Lower leg skin (tissue), 4 donors: ENCODE measurements at regions not wholly inside any gene's neighbourhood (a gene's known extent, or its start where the extent isn't known, plus 50 kb on each side); places are given as distances from the start of the nearest gene placed in this dataset.

Experiments used
- DNase-seq, 2 donors: peaks; one replicate each; pipeline ENCODE4 v3.0.0-alpha.2; 2019; ENCODE audit warnings: low spot score in 2 of 2
- H3K4me3 ChIP-seq: fragments of 200-600 bp; sonication (generic); 2 replicates; pipeline ENCODE4 v1.5.1; 2017; ENCODE audit warnings: mild to moderate bottlenecking, low read depth; ENCODE audit not compliant: poor library complexity, severe bottlenecking
- POLR2A ChIP-seq, 2 donors: fragments of 450-650 bp; IDR thresholded peaks; one replicate each; pipeline ENCODE4 v1.6.1; 2016 to 2017; ENCODE audit warnings: antibody characterized with exemption in 2 of 2, mild to moderate bottlenecking in 1 of 2, moderate library complexity in 1 of 2
- WGBS, 2 donors: methylation state at CpG; one replicate each; pipeline ENCODE4 v1.1.5; 2018; 5-methylcytosine and 5-hydroxymethylcytosine counted together
- intact Hi-C: fragments of 100-400 bp; cut with DNase I; formaldehyde crosslinking; loops from one replicate; pipeline ENCODE4 v1.15.0; 2023; ENCODE audit warnings: low total_unique reads
- TF ChIP-seq, protein P1 (sequence below), 3 donors: fragments of 450-650 bp; IDR thresholded peaks; one replicate each; pipeline ENCODE4 v1.5.1; 2016; ENCODE audit warnings: antibody characterized with exemption in 3 of 3, mild to moderate bottlenecking in 3 of 3, moderate library complexity in 2 of 3

DNA sequence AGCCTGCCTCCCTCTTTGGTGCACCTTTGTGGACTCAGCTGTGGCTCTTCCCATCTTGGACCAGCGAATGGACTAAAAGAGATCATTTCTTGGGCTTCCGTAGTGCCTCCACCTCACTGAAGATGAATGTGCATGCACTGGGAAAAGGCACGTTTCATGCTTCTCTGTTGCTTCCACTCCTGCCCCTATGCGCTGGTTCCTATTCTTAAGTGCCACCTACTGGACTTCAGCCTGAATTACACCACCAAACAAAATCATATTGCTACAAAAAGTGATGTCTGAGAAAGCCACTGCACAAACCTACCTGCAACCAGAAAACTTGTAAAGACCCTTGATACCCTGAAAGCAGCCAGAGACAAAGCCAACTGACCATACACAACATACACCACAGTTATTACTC lies 695.6 kb downstream of the TSN start:
- TF ChIP-seq POLR2A (IDR thresholded peaks at IDR 0.05) = no peak
- TF ChIP-seq, protein P1, sequence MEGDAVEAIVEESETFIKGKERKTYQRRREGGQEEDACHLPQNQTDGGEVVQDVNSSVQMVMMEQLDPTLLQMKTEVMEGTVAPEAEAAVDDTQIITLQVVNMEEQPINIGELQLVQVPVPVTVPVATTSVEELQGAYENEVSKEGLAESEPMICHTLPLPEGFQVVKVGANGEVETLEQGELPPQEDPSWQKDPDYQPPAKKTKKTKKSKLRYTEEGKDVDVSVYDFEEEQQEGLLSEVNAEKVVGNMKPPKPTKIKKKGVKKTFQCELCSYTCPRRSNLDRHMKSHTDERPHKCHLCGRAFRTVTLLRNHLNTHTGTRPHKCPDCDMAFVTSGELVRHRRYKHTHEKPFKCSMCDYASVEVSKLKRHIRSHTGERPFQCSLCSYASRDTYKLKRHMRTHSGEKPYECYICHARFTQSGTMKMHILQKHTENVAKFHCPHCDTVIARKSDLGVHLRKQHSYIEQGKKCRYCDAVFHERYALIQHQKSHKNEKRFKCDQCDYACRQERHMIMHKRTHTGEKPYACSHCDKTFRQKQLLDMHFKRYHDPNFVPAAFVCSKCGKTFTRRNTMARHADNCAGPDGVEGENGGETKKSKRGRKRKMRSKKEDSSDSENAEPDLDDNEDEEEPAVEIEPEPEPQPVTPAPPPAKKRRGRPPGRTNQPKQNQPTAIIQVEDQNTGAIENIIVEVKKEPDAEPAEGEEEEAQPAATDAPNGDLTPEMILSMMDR (IDR thresholded peaks at IDR 0.05) = no peak
- intact Hi-C loops = no loop called here
- WGBS, 2 donors = 62 to 70% methylated on average over 4 of the region's 4 CpGs

GRCh38 chr2:122451697-122452096 lies 696.2 kb downstream of the TSN start:
- intact Hi-C loops = no loop called here
- no peak overlapping the region for H3K4me3 ChIP-seq
- 73 to 78% methylated on average over 1 of the region's 1 CpG for WGBS, 2 donors
- no peak for DNase-seq
- TF ChIP-seq POLR2A (IDR thresholded peaks at IDR 0.05) = no peak
- TF ChIP-seq, protein P1 (IDR thresholded peaks at IDR 0.05) = no peak

More for the DNA sequence above, 695.6 kb downstream of the TSN start:
- DNase-seq = no peak
- H3K4me3 ChIP-seq = no peak overlapping the region

GRCh38 chr2:122469147-122469546 lies 713.7 kb downstream of the TSN start:
- TF ChIP-seq POLR2A (IDR thresholded peaks at IDR 0.05) = no peak
- TF ChIP-seq, protein P1 (IDR thresholded peaks at IDR 0.05) = no peak
- intact Hi-C loops = no loop called here
- WGBS, 2 donors = 58 to 66% methylated on average over 5 of the region's 5 CpGs
- DNase-seq = no peak
- H3K4me3 ChIP-seq = no peak overlapping the region

- TF ChIP-seq POLR2A (IDR thresholded peaks at IDR 0.05) = no peak
- TF ChIP-seq, protein P1 (IDR thresholded peaks at IDR 0.05) = no peak
- intact Hi-C loops = no loop called here
- DNase-seq = no peak
- H3K4me3 ChIP-seq = no peak overlapping the region
Observed at GRCh38 chr2:122471753-122472152, 716.3 kb downstream of the TSN start.

GRCh38 chr2:122478117-122478516 lies 722.7 kb downstream of the TSN start:
- no peak for TF ChIP-seq POLR2A (IDR thresholded peaks at IDR 0.05)
- TF ChIP-seq, protein P1 (IDR thresholded peaks at IDR 0.05) = no peak
- no peak for DNase-seq
- intact Hi-C loops = no loop called here
- no peak overlapping the region for H3K4me3 ChIP-seq
- WGBS, 2 donors = 63 to 73% methylated on average over 2 of the region's 2 CpGs

- intact Hi-C loops = no loop called here
- TF ChIP-seq, protein P1 (IDR thresholded peaks at IDR 0.05) = no peak
- no peak for TF ChIP-seq POLR2A (IDR thresholded peaks at IDR 0.05)
- no peak overlapping the region for H3K4me3 ChIP-seq
- no peak for DNase-seq
- 55 to 57% methylated on average over 2 of the region's 2 CpGs for WGBS, 2 donors
Observed at GRCh38 chr2:122478771-122479170, 723.3 kb downstream of the TSN start.
